Spleen (tissue), 7 donors: ENCODE measurements at regions not wholly inside any gene's neighbourhood (a gene's known extent, or its start where the extent isn't known, plus 50 kb on each side); places are given as distances from the start of the nearest gene placed in this dataset.

Experiments used
- POLR2A ChIP-seq, 3 donors: fragments of 450-650 bp; IDR thresholded peaks; one replicate each; pipeline ENCODE4 v1.5.1; 2017; ENCODE audit warnings: antibody characterized with exemption in 3 of 3, mild to moderate bottlenecking in 1 of 3
- TF ChIP-seq, protein P1 (sequence below), 11 experiments: fragments of 200-600 bp in 7 of 11; fragments of 450-650 bp in 4 of 11; sonication (generic) in 4 of 11; IDR thresholded peaks in 8 of 11; conservative IDR thresholded peaks in 3 of 11; 1 replicate in 7 of 11; 2 replicates in 4 of 11; pipeline versions ENCODE4 v1.4.0 to v1.8.0; 2016 to 2021; ENCODE audit warnings: antibody characterized with exemption in 11 of 11, inconsistent platforms in 4 of 11, mild to moderate bottlenecking in 1 of 11
- donor health status: DM: no; HTN: no; CAD: no; lungs with moderate emphysema.
- donor health status: DM: no; HTN: no; CAD: no.
- donor health status: DM: no; HTN: no; CAD: no.

DNA sequence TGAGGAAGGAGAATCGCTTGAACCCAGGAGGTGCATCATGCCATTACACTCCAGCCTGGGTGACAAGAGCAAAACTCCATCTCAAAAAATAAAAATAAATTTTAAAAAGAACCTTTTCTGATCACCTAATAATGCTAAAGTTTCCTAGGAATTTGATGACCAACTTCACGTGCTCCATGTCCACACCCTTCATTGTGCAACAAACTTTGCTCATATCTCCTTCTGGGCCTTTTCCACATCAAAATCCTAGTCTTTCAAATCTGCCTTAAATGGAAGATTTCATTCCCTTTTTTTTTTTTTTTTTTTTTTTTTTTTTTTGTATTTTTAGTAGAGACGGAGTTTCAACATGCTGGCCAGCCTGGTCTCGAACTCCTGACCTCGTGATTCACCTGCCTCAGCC, 112.5 kb upstream of the LOC128125822 start:
- TF ChIP-seq, protein P1, sequence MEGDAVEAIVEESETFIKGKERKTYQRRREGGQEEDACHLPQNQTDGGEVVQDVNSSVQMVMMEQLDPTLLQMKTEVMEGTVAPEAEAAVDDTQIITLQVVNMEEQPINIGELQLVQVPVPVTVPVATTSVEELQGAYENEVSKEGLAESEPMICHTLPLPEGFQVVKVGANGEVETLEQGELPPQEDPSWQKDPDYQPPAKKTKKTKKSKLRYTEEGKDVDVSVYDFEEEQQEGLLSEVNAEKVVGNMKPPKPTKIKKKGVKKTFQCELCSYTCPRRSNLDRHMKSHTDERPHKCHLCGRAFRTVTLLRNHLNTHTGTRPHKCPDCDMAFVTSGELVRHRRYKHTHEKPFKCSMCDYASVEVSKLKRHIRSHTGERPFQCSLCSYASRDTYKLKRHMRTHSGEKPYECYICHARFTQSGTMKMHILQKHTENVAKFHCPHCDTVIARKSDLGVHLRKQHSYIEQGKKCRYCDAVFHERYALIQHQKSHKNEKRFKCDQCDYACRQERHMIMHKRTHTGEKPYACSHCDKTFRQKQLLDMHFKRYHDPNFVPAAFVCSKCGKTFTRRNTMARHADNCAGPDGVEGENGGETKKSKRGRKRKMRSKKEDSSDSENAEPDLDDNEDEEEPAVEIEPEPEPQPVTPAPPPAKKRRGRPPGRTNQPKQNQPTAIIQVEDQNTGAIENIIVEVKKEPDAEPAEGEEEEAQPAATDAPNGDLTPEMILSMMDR (IDR thresholded peaks at IDR 0.05 in 8 of 11, conservative IDR thresholded peaks at IDR 0.05 in 3 of 11), result no peak
- TF ChIP-seq POLR2A (IDR thresholded peaks at IDR 0.05), result no peak
